HG02981 (cell line): ENCODE measurements at regions not wholly inside any gene's neighbourhood (a gene's known extent, or its start where the extent isn't known, plus 50 kb on each side); places are given as distances from the start of the nearest gene placed in this dataset.
"Not testable (repeated sequence)": the region's sequence is repeated elsewhere in the genome, so short reads cannot be mapped to it uniquely, and the experiment has no call there.

Source experiments
- ATAC-seq: cut with Tn5 transposase; IDR thresholded peaks from one replicate; pipeline ENCODE4 v1.9.1; 2021; ENCODE audit warnings: mild to moderate bottlenecking, moderate library complexity; ENCODE audit not compliant: unreplicated experiment

GRCh38 chr5:113719549-113719948 lies 206.1 kb downstream of the YTHDC2 start:
- no peak for ATAC-seq

DNA sequence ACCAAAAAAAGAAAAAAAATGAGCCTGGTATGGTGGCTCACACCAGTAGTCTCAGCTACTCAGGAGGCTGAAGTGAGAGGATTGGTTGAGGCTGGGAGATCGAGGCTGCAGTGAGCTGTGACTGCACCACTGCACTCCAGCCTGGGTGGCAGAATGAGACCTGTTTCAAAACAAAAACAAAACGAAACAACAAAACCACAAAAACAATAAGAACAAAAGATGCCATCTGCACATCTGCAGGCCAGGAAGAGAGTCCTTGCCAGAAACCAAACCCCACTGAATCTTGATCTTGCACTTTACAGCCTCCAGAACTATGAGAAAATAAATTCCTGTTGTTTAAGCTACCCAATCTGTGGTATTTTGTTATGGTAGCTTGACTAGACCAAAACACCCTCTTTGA lies 207.7 kb downstream of the YTHDC2 start:
- no peak for ATAC-seq

- ATAC-seq, result no peak
Measured at GRCh38 chr5:113723021-113723420, 209.5 kb downstream of the YTHDC2 start.

DNA sequence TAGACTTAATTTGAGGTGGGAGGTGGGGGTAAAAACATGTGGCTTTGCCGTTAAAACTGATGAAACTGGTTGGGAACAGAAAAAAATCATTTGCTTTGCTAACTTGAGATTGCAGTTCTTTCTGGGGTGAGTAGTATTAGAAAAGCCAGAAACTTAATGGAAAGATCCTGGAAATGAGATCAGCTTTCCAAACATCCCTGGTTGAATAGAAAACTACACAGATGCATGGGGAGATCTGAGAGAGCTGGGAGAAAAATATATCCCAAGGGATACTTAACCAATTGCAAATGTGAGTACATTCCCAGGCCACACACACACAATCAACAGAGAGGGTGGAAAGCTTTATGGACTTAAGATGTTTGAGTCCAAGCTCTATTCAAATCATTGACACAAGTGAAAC lies 222.3 kb downstream of the YTHDC2 start:
- ATAC-seq, result no peak

DNA sequence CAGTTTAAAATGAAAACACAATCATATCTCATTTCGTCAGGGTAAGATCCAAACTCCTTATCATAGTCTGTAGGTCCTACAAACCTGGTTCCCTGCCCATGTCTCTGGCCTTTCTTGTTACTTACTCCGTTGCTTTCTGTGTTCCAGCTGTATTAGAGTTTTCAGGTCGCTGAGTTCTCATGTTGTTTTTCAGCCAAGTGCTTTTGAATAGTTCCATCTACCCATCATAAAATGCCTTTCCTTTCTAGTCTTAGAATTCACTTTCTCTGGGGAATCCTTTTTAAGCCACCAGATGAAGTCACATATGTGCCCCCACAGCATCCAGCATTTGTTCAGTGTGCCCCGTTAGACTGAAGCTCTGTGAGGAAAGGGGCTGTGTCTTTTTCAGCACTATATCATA lies 228.7 kb downstream of the YTHDC2 start:
- no peak for ATAC-seq

- ATAC-seq, result no peak
Measured at GRCh38 chr5:113742639-113743038, 229.1 kb downstream of the YTHDC2 start.

DNA sequence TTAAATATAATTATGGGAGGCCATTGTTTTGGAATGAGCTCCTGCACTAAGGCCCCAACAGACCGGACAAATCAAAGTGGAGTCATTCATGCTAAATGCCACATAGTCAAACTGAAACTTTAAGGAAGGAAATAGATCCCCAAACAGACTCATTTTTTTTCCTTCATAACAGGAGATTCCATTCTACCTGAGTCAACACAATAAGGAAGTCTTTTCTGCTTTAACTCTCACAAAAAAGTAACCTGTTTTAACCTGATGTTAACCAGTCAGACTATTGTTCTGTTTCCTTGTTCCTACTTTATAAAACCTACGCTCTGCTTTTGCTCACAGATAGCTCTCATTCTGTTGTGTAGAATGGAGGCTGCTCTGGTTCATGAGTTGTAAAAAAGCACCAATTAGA lies 234.9 kb downstream of the YTHDC2 start:
- no peak for ATAC-seq

- ATAC-seq, result no peak
Measured at GRCh38 chr5:113749334-113749733, 235.8 kb downstream of the YTHDC2 start.

DNA sequence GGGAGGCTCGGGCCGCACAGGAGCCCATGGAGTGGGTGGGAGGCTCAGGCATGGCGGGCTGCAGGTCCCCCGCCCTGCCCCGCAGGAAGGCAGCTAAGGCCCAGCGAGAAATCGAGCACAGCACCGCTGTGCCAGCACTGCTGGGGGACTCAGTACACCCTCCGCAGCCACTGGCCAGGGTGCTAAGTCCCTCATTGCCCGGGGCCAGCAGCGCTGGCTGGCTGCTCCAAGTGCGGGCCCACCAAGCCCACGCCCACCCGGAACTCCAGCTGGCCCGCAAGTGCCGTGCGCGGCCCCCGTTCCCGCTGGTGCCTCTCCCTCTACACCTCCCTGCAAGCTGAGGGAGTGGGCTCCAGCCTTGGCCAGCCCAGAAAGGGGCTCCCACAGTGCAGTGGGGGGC lies 239.7 kb downstream of the YTHDC2 start:
- not testable (repeated sequence) for ATAC-seq

DNA sequence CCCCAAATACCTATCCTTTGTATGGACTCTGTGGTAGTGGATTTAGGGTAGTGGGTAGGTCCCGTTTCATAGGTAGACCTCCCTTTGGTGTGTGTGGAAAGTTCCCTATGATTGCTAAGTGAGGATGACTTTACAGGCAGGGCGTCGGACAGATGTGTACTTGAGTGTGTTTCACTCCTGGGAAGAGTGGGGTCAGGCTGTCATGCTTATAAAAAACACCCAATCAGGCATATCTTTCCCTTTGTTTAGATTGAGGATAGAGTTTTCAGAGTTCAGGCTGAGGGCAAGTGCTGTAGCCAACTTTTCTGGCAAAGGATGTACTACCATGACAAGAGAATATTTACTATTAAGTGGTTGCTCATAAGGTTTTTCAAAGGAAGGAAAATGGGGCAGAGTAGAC lies 242.0 kb downstream of the YTHDC2 start:
- no peak for ATAC-seq

DNA sequence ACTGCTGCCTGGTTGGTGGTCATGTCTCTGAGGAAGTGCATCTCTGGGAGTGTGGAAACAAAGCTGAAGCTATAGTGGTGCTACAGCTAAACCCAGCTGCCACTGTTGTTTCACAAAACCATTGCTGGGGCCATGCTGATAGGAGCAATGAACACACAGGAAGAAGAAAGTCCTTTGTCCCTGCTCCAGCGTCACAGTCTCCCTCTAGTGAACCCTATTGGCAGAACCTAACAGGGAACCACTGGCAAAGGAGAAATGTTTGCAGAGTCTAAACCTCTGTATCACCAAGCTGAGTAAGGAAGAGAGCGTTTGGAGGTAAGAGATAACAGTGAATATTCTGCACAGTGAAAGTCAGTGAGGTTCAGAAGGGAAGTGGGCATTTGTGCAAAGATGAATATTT lies 244.0 kb downstream of the YTHDC2 start:
- no peak for ATAC-seq

GRCh38 chr5:113759505-113759904 lies 246.0 kb downstream of the YTHDC2 start:
- ATAC-seq, result no peak

DNA sequence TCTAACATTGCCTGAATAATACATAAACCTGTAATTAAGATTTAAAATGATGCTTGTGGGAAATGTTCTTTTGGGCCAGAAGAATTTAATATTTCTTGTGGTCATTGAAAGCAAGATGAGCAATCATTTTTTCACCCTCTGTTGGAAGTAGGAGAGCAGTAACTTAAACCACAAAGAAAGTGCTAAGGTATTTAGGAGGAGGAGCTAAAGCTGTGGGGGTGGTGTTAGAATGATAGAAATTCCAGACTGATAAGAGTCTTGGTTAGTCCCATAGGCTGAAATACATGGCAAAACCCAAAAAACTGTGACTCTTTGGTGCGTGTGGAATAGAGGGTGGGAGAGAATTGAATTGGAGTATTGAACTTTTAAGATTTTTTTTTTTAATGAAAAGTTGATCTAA lies 247.0 kb downstream of the YTHDC2 start:
- no peak for ATAC-seq

GRCh38 chr5:113761594-113761993 lies 248.1 kb downstream of the YTHDC2 start:
- ATAC-seq, result no peak

DNA sequence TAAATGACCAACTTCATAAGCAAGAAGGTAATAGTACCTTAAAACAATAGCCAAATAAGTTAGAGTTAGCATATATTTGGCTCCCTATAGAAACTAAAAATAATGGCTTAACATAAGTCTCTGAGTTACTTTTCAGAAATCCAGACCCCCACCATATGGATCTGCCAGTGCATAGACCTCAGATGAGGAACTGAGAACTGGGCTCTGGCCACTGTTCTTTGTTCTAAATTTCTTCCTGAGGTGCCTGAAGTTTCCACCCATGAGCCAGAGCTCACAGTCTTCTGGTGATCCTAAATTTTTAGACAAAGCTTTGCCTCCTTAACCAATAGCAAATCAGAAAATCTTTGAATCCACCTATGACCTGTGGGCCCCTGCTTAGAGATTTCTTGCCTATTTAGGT lies 250.9 kb downstream of the YTHDC2 start:
- no peak for ATAC-seq

DNA sequence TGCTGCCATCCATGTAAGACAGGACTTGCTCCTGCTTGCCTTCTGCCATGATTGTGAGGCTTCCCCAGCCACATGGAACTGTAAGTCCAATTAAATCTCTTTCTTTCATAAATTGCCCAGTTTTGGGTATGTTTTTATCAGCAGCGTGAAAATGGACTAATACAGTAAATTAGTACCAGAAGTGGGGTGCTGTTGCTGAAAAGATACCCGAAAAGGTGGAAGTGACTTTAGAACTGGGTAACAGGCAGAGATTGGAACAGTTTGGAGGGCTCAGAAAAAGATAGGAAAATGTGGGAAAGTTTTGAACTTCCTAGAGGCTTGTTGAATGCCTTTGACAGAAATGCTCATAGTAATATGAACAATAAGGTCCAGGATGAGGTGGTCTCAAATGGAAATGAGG lies 253.3 kb downstream of the YTHDC2 start:
- ATAC-seq, result not testable (repeated sequence)

GRCh38 chr5:113770648-113771047 lies 257.2 kb downstream of the YTHDC2 start:
- no peak for ATAC-seq

DNA sequence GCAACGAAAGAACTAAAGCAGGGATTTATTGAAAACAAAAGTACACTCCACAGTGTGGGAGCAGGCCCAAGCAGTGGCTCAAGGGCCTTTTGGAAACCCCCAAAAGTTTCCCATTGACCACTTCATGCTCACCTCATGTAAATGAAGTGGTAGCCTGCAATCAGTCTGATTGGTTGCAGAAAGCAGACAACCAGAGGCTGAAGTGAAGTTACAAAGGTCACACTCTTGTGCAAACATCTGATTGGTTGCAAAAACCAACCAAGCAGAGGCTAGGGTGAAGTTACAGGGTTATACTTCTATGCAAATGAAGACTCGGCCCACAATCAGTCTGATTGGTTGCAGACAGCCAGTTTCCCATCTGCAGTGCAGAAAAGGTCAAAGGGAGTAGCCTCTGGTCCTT lies 258.0 kb downstream of the YTHDC2 start:
- ATAC-seq, result peak; percentile 65

DNA sequence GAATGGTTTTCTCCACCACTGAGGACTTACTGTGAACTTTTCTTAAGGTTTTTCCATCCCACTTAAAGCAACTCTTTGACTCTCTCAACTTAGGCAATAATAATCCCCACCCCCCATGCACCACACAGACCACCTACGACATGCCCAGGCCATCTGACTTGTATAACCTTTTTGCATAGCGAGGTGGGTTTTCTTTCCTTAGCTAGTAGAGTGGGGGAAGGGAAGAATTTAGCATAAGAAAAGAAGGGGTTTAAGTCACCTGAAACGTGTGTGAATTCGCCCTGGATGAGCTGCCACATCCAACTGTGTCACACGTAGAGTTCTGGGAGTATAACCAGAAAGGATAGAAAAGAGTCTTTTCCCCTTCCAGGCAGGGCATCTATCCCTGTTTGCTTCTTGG lies 262.7 kb downstream of the YTHDC2 start:
- no peak for ATAC-seq

GRCh38 chr5:113776832-113777525 lies 263.5 kb downstream of the YTHDC2 start:
- ATAC-seq, result no peak

- ATAC-seq, result no peak
Measured at GRCh38 chr5:113778147-113778546, 264.7 kb downstream of the YTHDC2 start.

DNA sequence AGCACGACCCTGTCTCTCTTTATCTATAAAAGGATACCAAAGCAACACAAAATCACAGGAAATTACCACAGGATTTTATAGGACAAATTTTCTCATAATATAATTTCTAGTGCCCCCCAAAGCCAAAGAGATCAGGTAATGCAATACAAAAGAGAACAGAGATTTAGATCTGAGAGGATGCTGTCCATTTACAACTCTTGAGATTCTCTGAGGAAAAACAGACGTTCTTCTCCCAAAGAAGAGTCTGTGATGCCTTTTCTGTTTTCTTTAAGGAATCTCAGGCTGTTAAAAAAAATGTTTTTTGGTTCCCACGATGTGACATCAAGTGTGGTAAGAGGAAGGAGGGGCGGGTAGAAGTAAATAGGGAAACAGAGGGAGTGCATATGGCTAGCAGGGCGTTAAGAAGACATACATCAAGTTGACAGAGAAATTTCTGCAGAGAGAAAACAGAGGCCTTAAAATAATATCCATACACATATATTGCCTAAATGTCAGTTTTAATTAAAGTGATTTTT lies 274.7 kb downstream of the YTHDC2 start:
- ATAC-seq, result no peak

DNA sequence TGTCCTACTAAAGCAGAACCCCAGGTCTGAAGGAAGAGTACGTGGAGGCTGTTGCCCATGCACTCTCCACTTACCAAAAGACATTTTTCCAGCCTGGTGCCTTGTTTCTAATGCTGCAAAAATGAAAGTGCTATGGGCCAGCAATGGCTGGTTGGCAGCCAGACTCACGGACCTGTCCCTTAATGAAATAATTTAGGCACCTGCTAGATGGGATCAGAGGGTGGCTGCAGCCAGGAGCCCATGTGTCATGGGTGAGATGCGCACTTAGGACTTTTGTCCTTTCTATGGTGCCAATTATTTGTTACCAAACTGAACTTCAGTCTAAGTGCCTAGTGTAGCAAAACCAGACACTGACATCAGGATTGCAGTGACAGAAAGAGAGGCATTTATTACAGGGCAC lies 276.3 kb downstream of the YTHDC2 start:
- no peak for ATAC-seq
